NCI-H1105 (cell line): ENCODE measurements at regions not wholly inside any gene's neighbourhood (a gene's known extent, or its start where the extent isn't known, plus 50 kb on each side); places are given as distances from the start of the nearest gene placed in this dataset.

ENCODE experiments used
- DNase-seq: peaks from one replicate; lab custom pipeline; 2025; lab: John Stamatoyannopoulos, UW

- DNase-seq = no peak
These were observed 375.7 kb upstream of the B3GALT2 start for GRCh38 chr1:193562121-193562520.

- DNase-seq = no peak
These were observed 372.1 kb upstream of the B3GALT2 start for GRCh38 chr1:193558491-193559028.

- no peak for DNase-seq
These were observed 369.4 kb upstream of the B3GALT2 start for GRCh38 chr1:193555662-193556441.

- DNase-seq = no peak
These were observed 367.2 kb upstream of the B3GALT2 start for GRCh38 chr1:193553564-193553963.

- no peak for DNase-seq
These were observed 365.9 kb upstream of the B3GALT2 start for GRCh38 chr1:193552274-193552673.

GRCh38 chr1:193549081-193549480, 362.7 kb upstream of the B3GALT2 start:
- no peak for DNase-seq

GRCh38 chr1:193545171-193545570, 358.8 kb upstream of the B3GALT2 start:
- no peak for DNase-seq

GRCh38 chr1:193543259-193543658, 356.8 kb upstream of the B3GALT2 start:
- DNase-seq = no peak

- no peak for DNase-seq
These were observed 356.3 kb upstream of the B3GALT2 start for GRCh38 chr1:193542690-193543089.

- DNase-seq = no peak
These were observed 354.1 kb upstream of the B3GALT2 start for GRCh38 chr1:193540511-193540910.

GRCh38 chr1:193539731-193540459, 353.5 kb upstream of the B3GALT2 start:
- no peak for DNase-seq

- no peak for DNase-seq
These were observed 352.3 kb upstream of the B3GALT2 start for GRCh38 chr1:193538680-193539079.

GRCh38 chr1:193538003-193538354, 351.6 kb upstream of the B3GALT2 start:
- DNase-seq = no peak

GRCh38 chr1:193537266-193538002, 351.0 kb upstream of the B3GALT2 start:
- DNase-seq = no peak

GRCh38 chr1:193533853-193534252, 347.4 kb upstream of the B3GALT2 start:
- DNase-seq = no peak

GRCh38 chr1:193525917-193526710, 339.7 kb upstream of the B3GALT2 start:
- no peak for DNase-seq

- peak; percentile 4 for DNase-seq
These were observed 339.0 kb upstream of the B3GALT2 start for GRCh38 chr1:193525411-193525810.

GRCh38 chr1:193524616-193525015, 338.2 kb upstream of the B3GALT2 start:
- DNase-seq = no peak

GRCh38 chr1:193524021-193524420, 337.6 kb upstream of the B3GALT2 start:
- no peak for DNase-seq

- no peak for DNase-seq
These were observed 334.1 kb upstream of the B3GALT2 start for GRCh38 chr1:193520472-193520871.

GRCh38 chr1:193519922-193520321, 333.5 kb upstream of the B3GALT2 start:
- DNase-seq = no peak
